ENCODE measurements at regions not wholly inside any gene's neighbourhood (a gene's known extent, or its start where the extent isn't known, plus 50 kb on each side); places are given as distances from the start of the nearest gene placed in this dataset.

DNA sequence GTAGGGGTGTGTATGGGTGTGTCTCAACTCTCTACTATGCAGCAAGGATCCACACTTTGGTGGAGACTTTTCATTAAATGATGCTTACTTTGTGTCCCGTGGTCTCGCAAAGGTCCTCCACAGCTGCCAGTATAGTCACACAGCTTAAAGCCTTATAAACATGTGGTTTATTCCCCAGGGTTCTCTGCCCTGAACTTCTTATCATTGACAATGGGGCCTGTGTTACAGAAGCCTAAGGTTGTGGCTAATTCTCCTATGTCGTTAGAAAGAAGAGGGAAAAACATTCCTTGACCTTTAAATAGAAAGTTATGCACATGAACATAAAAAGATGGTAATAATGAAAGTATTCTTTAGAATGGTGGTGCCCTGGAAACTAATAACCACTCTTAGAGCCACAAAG lies 201.4 kb downstream of the INHBA start:
- Histone ChIP-seq H3K4me3 (ENCODE audit: insufficient read depth, low read depth, low read length) (no peak overlapping the region), H3K27me3 (ENCODE audit: control insufficient read depth, insufficient read depth, low read length, poor library complexity, severe bottlenecking) (no peaks in the 10 kb centered on the region), H3K9me3 (ENCODE audit: control insufficient read depth, low read length) (no peaks in the 10 kb centered on the region), H3K4me1 (ENCODE audit: control insufficient read depth, insufficient read depth, low read length) (no peaks in the 10 kb centered on the region), H3K27ac (ENCODE audit: insufficient read depth, low read depth, low read length, poor library complexity, severe bottlenecking) (no peak overlapping the region), H3K36me3 (ENCODE audit: control insufficient read depth, insufficient read depth, low read length) (no peaks in the 10 kb centered on the region)
- WGBS, 2 experiments = 92 to 97% methylated on average over 2 to 3 of the region's 3 CpGs

DNA sequence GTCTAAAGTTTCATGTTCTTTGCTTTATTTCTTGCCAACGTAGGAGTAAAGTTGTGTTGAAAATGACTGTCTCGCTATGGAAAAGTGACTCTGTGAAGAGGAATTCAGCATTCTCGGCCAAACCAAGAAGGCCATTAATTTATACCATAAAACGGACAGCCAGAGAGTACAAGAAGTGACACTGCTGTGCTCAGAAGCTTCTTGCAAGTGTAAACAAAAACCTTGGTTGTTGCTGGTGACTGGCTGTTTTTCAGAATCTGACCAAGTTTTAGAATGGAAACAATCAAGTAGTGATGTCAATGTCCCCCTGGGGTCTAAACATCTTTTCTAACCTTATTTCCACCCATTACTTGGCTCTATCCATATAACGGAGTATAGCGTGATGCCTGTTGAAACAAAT lies 201.9 kb downstream of the INHBA start:
- WGBS, 2 experiments = 95 to 96% methylated on average over 6 of the region's 6 CpGs
- H3K36me3 ChIP-seq (ENCODE audit: control insufficient read depth, insufficient read depth, low read length) = no peaks in the 10 kb centered on the region
- H3K4me3 ChIP-seq (ENCODE audit: insufficient read depth, low read depth, low read length) = no peak overlapping the region
- H3K27me3 ChIP-seq (ENCODE audit: control insufficient read depth, insufficient read depth, low read length, poor library complexity, severe bottlenecking) = no peaks in the 10 kb centered on the region
- no peaks in the 10 kb centered on the region for H3K9me3 ChIP-seq (ENCODE audit: control insufficient read depth, low read length)
- H3K4me1 ChIP-seq (ENCODE audit: control insufficient read depth, insufficient read depth, low read length) = no peaks in the 10 kb centered on the region
- no peak overlapping the region for H3K27ac ChIP-seq (ENCODE audit: insufficient read depth, low read depth, low read length, poor library complexity, severe bottlenecking)

DNA sequence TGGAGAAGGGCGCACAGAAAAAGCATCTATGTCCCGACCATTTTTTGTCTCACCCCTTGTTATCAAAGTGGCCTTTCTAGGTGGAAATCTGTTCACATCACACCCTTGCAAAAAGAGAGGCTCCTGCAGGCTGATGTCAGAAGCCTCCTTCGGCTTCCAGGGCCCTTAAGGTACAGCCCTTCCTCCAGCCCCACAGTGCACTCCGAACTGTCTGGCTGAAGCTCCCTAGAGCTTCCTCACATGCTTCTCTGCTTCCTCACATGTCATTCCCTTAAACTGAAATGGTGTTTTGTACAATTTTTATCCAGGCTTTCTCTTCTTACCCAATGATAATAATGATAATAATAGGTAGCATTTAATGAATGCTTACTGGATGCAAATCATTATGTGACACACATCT lies 210.3 kb downstream of the INHBA start:
- 90 to 95% methylated on average over 4 of the region's 4 CpGs for WGBS, 2 experiments
- H3K27ac ChIP-seq (ENCODE audit: insufficient read depth, low read depth, low read length, poor library complexity, severe bottlenecking) = no peak overlapping the region
- H3K27me3 ChIP-seq (ENCODE audit: control insufficient read depth, insufficient read depth, low read length, poor library complexity, severe bottlenecking) = no peaks in the 10 kb centered on the region
- no peaks in the 10 kb centered on the region for H3K36me3 ChIP-seq (ENCODE audit: control insufficient read depth, insufficient read depth, low read length)
- H3K9me3 ChIP-seq (ENCODE audit: control insufficient read depth, low read length) = no peaks in the 10 kb centered on the region
- no peak overlapping the region for H3K4me3 ChIP-seq (ENCODE audit: insufficient read depth, low read depth, low read length)
- no peaks in the 10 kb centered on the region for H3K4me1 ChIP-seq (ENCODE audit: control insufficient read depth, insufficient read depth, low read length)

DNA sequence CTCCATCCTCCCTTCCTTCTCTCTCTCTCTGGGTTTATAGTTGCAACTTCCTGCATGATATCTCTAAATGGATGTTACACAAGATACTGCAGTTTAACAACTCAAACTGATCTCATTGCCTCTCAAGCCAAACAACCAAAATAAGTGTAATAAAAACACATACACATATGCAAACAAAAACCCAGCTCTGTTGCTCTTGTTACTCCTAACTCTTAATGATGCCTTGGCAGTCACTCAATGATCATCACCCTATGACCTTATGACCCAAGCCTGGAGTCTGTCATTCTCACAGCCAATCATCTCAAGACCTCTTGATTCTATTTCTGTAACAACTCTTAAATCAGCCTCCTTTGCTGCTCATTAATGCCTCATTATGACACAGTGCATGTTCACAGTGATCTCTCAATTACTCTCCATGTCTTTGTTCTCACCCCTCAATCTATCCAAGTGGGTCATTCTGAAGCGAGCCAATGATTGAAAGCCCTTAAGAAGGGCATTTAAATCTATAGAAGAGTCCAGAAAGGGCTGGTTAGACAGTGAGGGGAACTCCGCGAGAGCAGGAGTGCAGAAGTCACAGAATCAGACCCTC lies 210.9 kb downstream of the INHBA start:
- H3K4me3 ChIP-seq (ENCODE audit: insufficient read depth, low read depth, low read length) = no peak overlapping the region
- no peaks in the 10 kb centered on the region for H3K27me3 ChIP-seq (ENCODE audit: control insufficient read depth, insufficient read depth, low read length, poor library complexity, severe bottlenecking)
- whole genome bisulfite sequencing, 2 experiments = 92 to 98% methylated on average over 3 of the region's 3 CpGs
- no peaks in the 10 kb centered on the region for H3K36me3 ChIP-seq (ENCODE audit: control insufficient read depth, insufficient read depth, low read length)
- no peaks in the 10 kb centered on the region for H3K9me3 ChIP-seq (ENCODE audit: control insufficient read depth, low read length)
- no peaks in the 10 kb centered on the region for H3K4me1 ChIP-seq (ENCODE audit: control insufficient read depth, insufficient read depth, low read length)
- H3K27ac ChIP-seq (ENCODE audit: insufficient read depth, low read depth, low read length, poor library complexity, severe bottlenecking) = no peak overlapping the region

DNA sequence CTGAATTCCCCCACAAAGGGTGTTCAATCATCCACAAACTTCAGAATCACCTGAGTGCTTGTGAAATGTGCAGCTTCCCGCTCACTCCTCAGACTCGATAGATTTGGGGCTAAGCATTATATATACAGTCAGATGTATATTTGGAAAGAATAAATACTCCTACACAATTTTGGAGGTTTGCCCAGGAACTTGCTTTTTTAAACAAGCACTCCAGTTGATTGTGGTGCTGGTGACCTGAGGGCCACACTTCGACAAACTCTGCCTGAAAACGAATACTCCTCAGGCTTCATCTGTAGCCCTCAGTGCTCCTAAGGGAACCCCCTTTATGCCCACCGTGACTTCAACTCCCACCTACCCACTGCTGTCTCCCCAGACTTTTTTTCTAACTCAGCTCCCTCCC lies 211.6 kb downstream of the INHBA start:
- Histone ChIP-seq H3K27ac (ENCODE audit: insufficient read depth, low read depth, low read length, poor library complexity, severe bottlenecking) (no peak overlapping the region), H3K9me3 (ENCODE audit: control insufficient read depth, low read length) (no peaks in the 10 kb centered on the region), H3K27me3 (ENCODE audit: control insufficient read depth, insufficient read depth, low read length, poor library complexity, severe bottlenecking) (no peaks in the 10 kb centered on the region), H3K36me3 (ENCODE audit: control insufficient read depth, insufficient read depth, low read length) (no peaks in the 10 kb centered on the region), H3K4me1 (ENCODE audit: control insufficient read depth, insufficient read depth, low read length) (no peaks in the 10 kb centered on the region), H3K4me3 (ENCODE audit: insufficient read depth, low read depth, low read length) (no peak overlapping the region)
- WGBS, 2 experiments = 90% methylated on average over 3 of the region's 5 CpGs

DNA sequence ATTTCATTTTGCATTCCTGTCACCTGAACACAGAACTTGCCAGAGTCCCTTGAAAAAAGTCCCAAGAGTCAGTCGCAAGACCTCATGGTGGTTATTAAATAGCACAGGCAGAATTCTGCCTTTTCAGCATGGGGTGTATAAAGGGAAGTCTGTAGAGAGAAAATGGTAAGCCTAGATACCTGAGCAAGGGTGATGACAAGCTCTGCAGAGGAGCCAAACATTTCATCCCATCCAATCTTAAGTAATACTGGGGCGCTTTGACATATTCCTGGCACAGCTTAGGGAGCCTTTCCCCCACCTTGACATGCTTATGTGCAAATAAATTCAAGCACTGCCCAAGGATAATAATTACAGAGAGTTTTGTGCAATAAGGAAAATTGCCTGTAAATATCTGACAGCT lies 213.0 kb downstream of the INHBA start:
- Histone ChIP-seq H3K4me3 (ENCODE audit: insufficient read depth, low read depth, low read length) (no peak overlapping the region), H3K36me3 (ENCODE audit: control insufficient read depth, insufficient read depth, low read length) (no peaks in the 10 kb centered on the region), H3K27ac (ENCODE audit: insufficient read depth, low read depth, low read length, poor library complexity, severe bottlenecking) (no peak overlapping the region), H3K9me3 (ENCODE audit: control insufficient read depth, low read length) (no peaks in the 10 kb centered on the region), H3K27me3 (ENCODE audit: control insufficient read depth, insufficient read depth, low read length, poor library complexity, severe bottlenecking) (no peaks in the 10 kb centered on the region), H3K4me1 (ENCODE audit: control insufficient read depth, insufficient read depth, low read length) (no peaks in the 10 kb centered on the region)
- WGBS, 2 experiments = 95 to 98% methylated on average over 2 of the region's 2 CpGs

DNA sequence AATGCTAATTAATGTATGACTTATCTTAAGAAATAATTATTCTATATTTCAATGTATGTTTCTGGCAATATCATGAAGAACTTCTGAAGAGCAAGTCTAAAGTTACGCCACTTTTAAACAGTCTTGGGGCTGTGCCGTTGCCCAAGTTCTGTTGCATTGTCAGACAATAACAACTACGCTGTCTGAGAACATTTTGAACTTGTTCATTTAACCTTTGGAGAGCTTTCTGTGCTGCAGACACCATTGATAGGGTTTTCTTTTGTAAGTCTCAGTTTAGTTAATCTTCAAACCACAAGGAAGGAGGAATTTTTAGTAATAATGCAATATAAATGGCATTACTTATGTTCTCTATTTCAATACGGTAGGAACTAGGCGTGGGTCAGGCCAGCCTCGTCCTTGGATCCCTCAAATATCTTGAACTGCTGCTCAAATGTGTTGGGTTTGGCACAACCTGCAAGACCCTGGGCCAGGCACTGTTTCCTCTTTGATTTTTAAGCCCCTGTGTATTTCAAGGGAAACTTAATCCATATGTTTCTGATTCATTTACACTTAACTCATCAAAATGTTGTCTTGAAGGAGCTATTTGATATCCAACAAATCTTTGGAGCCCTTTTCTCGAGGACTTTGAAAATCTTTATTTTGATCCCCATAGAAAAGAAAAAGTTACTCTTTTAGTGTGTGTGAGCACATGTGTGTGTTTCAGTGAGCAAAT lies 215.5 kb downstream of the INHBA start:
- Histone ChIP-seq H3K4me3 (ENCODE audit: insufficient read depth, low read depth, low read length) (no peak overlapping the region), H3K4me1 (ENCODE audit: control insufficient read depth, insufficient read depth, low read length) (no peaks in the 10 kb centered on the region), H3K27ac (ENCODE audit: insufficient read depth, low read depth, low read length, poor library complexity, severe bottlenecking) (no peak overlapping the region), H3K9me3 (ENCODE audit: control insufficient read depth, low read length) (no peaks in the 10 kb centered on the region), H3K27me3 (ENCODE audit: control insufficient read depth, insufficient read depth, low read length, poor library complexity, severe bottlenecking) (no peaks in the 10 kb centered on the region), H3K36me3 (ENCODE audit: control insufficient read depth, insufficient read depth, low read length) (no peaks in the 10 kb centered on the region)
- WGBS, 2 experiments = 92 to 98% methylated on average over 7 of the region's 7 CpGs

DNA sequence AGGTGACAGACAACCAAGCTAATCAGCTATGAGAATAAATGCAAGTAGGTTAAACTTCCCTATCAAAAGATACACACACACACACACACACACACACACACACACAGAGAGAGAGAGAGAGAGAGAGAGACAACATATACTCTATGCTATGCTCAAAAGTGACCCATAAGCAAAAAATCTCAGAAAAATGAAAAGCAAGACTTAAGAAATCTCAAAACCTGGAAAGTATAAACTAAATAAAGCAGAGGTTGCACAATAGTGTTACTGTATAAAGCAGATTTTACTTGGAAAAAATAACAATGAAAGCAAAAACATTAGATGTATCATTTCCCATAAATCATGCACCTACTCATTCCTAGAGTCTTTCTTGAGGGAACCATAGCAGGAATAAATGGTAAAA lies 221.5 kb downstream of the INHBA start:
- no peaks in the 10 kb centered on the region for H3K36me3 ChIP-seq (ENCODE audit: control insufficient read depth, insufficient read depth, low read length)
- no peak overlapping the region for H3K4me3 ChIP-seq (ENCODE audit: insufficient read depth, low read depth, low read length)
- H3K4me1 ChIP-seq (ENCODE audit: control insufficient read depth, insufficient read depth, low read length) = no peaks in the 10 kb centered on the region
- no peaks in the 10 kb centered on the region for H3K27me3 ChIP-seq (ENCODE audit: control insufficient read depth, insufficient read depth, low read length, poor library complexity, severe bottlenecking)
- no peak overlapping the region for H3K27ac ChIP-seq (ENCODE audit: insufficient read depth, low read depth, low read length, poor library complexity, severe bottlenecking)
- no peaks in the 10 kb centered on the region for H3K9me3 ChIP-seq (ENCODE audit: control insufficient read depth, low read length)

DNA sequence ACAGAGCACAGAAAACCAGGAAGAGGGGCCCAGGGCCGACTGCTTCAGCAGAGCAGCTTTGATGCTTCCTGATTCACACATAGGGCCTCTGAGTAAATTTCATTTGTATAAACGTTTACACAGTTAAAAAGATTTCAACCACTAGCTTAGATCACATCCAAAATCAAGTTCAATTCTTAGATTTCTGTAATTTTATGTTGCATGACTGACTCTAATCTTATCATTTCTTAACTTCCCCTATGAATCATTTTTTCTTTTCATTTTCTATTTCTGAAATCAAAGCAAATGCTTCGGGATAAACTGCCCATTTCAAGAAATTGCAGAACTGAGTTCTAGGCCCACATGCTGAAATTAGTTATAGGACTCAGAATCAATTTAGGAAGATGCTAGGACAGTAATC lies 224.7 kb downstream of the INHBA start:
- 71 to 94% methylated on average over 3 of the region's 3 CpGs for WGBS, 2 experiments
- Histone ChIP-seq H3K27ac (ENCODE audit: insufficient read depth, low read depth, low read length, poor library complexity, severe bottlenecking) (no peak overlapping the region), H3K9me3 (ENCODE audit: control insufficient read depth, low read length) (no peaks in the 10 kb centered on the region), H3K4me1 (ENCODE audit: control insufficient read depth, insufficient read depth, low read length) (no peaks in the 10 kb centered on the region), H3K4me3 (ENCODE audit: insufficient read depth, low read depth, low read length) (no peak overlapping the region), H3K36me3 (ENCODE audit: control insufficient read depth, insufficient read depth, low read length) (no peaks in the 10 kb centered on the region), H3K27me3 (ENCODE audit: control insufficient read depth, insufficient read depth, low read length, poor library complexity, severe bottlenecking) (no peaks in the 10 kb centered on the region)

DNA sequence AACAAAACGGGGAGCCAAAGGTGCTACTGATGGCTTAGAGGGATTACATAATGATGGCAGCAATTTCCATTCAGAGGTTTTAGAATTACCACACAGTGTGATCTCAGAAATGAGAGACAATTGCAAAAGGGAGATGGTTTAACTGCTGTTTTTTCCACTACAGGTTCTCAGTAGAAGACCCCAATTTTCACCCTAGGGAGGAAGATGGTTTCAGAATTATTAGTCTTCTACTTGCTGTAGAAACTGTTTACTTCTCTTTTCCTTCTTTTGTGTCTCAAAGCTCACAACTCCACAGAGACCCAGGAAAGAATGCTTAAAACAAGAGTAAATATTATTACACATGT lies 226.5 kb downstream of the INHBA start:
- Histone ChIP-seq H3K9me3 (ENCODE audit: control insufficient read depth, low read length) (no peaks in the 10 kb centered on the region), H3K36me3 (ENCODE audit: control insufficient read depth, insufficient read depth, low read length) (no peaks in the 10 kb centered on the region), H3K27ac (ENCODE audit: insufficient read depth, low read depth, low read length, poor library complexity, severe bottlenecking) (no peak overlapping the region), H3K27me3 (ENCODE audit: control insufficient read depth, insufficient read depth, low read length, poor library complexity, severe bottlenecking) (no peaks in the 10 kb centered on the region), H3K4me1 (ENCODE audit: control insufficient read depth, insufficient read depth, low read length) (no peaks in the 10 kb centered on the region), H3K4me3 (ENCODE audit: insufficient read depth, low read depth, low read length) (no peak overlapping the region)
- WGBS, 2 experiments = 91% methylated on average over 1 of the region's 1 CpG
